Stomach (tissue), 8 donors: ENCODE measurements at regions not wholly inside any gene's neighbourhood (a gene's known extent, or its start where the extent isn't known, plus 50 kb on each side); places are given as distances from the start of the nearest gene placed in this dataset.
A peak's percentile ranks its signal among the peaks of the same experiment; 100 is the strongest.

Experiments
- DNase-seq, 2 donors: peaks; one replicate each; pipeline versions ENCODE4 v3.0.0 to v3.0.0-alpha.2; 2013 to 2019
- H3K27ac ChIP-seq, 5 donors: fragments of 200-600 bp in 4 of 5; sonication (generic) in 4 of 5; one replicate each; pipeline ENCODE4 v1.5.1; 2013 to 2019; ENCODE audit warnings: mild to moderate bottlenecking in 1 of 5, moderate library complexity in 1 of 5
- H3K27me3 ChIP-seq, 3 donors: fragments of 200-600 bp; sonication (generic); one replicate each; pipeline ENCODE4 v1.5.1; 2017 to 2019; ENCODE audit warnings: mixed run types in 1 of 3
- H3K36me3 ChIP-seq, 4 donors: fragments of 200-600 bp; sonication (generic); 1 replicate in 3 of 4; 2 replicates in 1 of 4; pipeline ENCODE4 v1.5.1; 2016 to 2019
- H3K4me1 ChIP-seq, 4 donors: fragments of 200-600 bp; sonication (generic); one replicate each; pipeline ENCODE4 v1.5.1; 2016 to 2019
- H3K4me3 ChIP-seq, 4 donors: fragments of 200-600 bp; sonication (generic) in 3 of 4; one replicate each; pipeline ENCODE4 v1.5.1; 2016 to 2019; ENCODE audit warnings: mild to moderate bottlenecking in 1 of 4
- H3K9me3 ChIP-seq, 4 donors: fragments of 200-600 bp; sonication (generic); one replicate each; pipeline ENCODE4 v1.5.1; 2016 to 2019
- CTCF ChIP-seq, 7 experiments: fragments of 450-650 bp in 4 of 7; fragments of 200-600 bp in 3 of 7; sonication (generic) in 3 of 7; IDR thresholded peaks; one replicate each; pipeline ENCODE4 v1.5.1; 2016 to 2019; ENCODE audit warnings: antibody characterized with exemption in 7 of 7, control low read depth in 2 of 7, mild to moderate bottlenecking in 1 of 7
- EP300 ChIP-seq: sonication (generic); formaldehyde crosslinking; IDR thresholded peaks from one replicate; pipeline ENCODE4 v1.6.1; 2017; ENCODE audit warnings: antibody characterized with exemption
- POLR2A ChIP-seq, 4 donors: fragments of 450-650 bp; IDR thresholded peaks; one replicate each; pipeline ENCODE4 v1.6.1; 2016; ENCODE audit warnings: antibody characterized with exemption in 4 of 4, control low read depth in 2 of 4, mild to moderate bottlenecking in 1 of 4, moderate library complexity in 1 of 4
- POLR2AphosphoS5 ChIP-seq, 3 donors: sonication (generic); formaldehyde crosslinking; IDR thresholded peaks; one replicate each; pipeline ENCODE4 v1.6.1; 2016; ENCODE audit warnings: antibody characterized with exemption in 3 of 3
- WGBS, 5 donors: extraction: QIAGEN DNeasy Blood & Tissue Kit in 3 of 5; methylation state at CpG; one replicate each; pipeline versions ENCODE4 v1.1.5 to v1.1.7; 2013 to 2018; 5-methylcytosine and 5-hydroxymethylcytosine counted together
- intact Hi-C: fragments of 100-400 bp; cut with DNase I; formaldehyde crosslinking; loops from one replicate; pipeline ENCODE4 v1.15.1; 2023; ENCODE audit warnings: low total_unique reads
- donor health status: healthy with polysubstance abuse.
- donor health status: Bipolar disorder and iron deficiency.
- donor health status: healthy.

GRCh38 chr9:115379719-115380118 lies 261.8 kb upstream of the TNC start:
- 82 to 98% (median 88%) methylated on average over 3 of the region's 3 CpGs for whole genome bisulfite sequencing, 5 donors
- intact Hi-C loops: no loop called here
- DNase-seq: no peak
- no peak for TF ChIP-seq EP300
- no peak for TF ChIP-seq CTCF (IDR thresholded peaks at IDR 0.05)
- no peak for TF ChIP-seq POLR2AphosphoS5 (IDR thresholded peaks at IDR 0.05)
- Histone ChIP-seq H3K36me3 (no peaks in the 10 kb centered on the region), H3K27ac (no peak overlapping the region), H3K27me3 (no peaks in the 10 kb centered on the region), H3K4me1 (no peaks in the 10 kb centered on the region), H3K4me3 (no peak overlapping the region), H3K9me3 (peaks cover 0 to 19% (median 16%) of the 10 kb centered on the region in 4 donors)

DNA sequence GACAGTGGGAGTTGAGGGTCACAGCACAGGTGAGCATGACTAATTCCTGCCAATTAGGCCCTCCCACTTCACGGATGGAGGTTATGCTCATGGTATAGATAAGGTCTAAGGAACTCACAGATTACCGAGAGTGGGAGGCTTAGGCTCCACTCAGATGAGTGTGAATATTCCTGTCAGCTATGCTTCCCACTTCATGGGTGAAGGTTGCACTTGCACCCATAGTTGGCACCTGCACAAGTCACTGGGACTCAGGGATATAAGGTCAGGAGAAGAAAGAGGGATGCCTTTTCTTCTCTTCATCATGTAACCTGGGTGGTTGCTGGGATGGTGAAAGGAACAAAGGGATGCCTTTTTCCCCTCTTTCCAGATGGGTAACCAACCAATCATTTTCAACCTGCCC lies 264.9 kb upstream of the TNC start:
- intact Hi-C loops: no loop called here
- WGBS, 5 donors: 78 to 93% (median 89%) methylated on average over 2 of the region's 2 CpGs

DNA sequence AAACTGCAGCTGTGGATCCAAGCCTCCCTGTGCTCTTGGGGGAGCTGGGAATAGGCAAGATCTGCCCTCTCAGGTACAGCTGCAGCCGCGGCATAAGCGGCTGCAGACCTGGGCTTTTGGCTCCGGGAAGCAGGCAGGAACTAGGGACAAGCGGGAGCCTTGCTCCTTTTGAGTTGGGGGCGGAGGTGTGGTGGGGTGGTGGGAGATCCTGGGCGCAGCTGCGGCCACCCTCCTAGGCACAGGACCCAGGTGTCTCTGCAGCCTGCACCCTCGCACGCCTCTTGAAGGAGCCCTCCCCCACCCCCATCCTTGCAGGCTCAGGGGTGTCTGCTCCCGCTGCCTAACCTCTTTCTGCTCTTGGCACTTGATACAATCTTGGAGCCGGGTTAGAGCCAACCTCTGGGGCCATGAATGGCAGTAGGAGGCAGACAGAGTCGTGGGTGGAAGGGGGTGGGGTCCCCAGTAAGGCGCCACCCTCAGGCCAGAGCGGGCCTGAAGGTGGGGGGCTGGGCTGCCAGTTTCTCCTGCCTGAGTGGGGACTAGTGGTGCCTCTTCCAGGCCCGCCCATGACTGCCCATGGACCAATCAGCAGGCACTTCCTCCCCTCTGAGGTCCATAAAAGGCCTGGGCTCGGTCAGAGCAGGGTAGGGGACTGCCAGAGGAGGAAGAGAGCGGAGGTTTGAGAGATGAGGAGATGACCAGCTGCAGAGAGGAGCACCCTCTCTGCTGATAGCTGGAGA lies 267.6 kb upstream of the TNC start:
- Histone ChIP-seq H3K4me1 (peaks cover 0 to 12% (median 0%) of the 10 kb centered on the region in 4 donors), H3K4me3 (no peak overlapping the region), H3K27me3 (no peaks in the 10 kb centered on the region), H3K27ac (no peak overlapping the region), H3K9me3 (peaks cover 0 to 20% (median 17%) of the 10 kb centered on the region in 4 donors), H3K36me3 (no peaks in the 10 kb centered on the region)
- intact Hi-C loops: no loop called here
- 83 to 92% (median 86%) methylated on average over 14 to 18 of the region's 18 CpGs for WGBS, 5 donors
- DNase-seq: no peak
- TF ChIP-seq POLR2AphosphoS5 (IDR thresholded peaks at IDR 0.05): no peak
- no peak for TF ChIP-seq CTCF (IDR thresholded peaks at IDR 0.05)
- no peak for TF ChIP-seq EP300
- no peak for TF ChIP-seq POLR2A (IDR thresholded peaks at IDR 0.05)

More for the DNA sequence above, 264.9 kb upstream of the TNC start:
- Histone ChIP-seq H3K27ac (no peak overlapping the region), H3K27me3 (no peaks in the 10 kb centered on the region), H3K4me1 (peaks cover 0 to 11% (median 0%) of the 10 kb centered on the region in 4 donors), H3K9me3 (peaks cover 0 to 20% (median 17%) of the 10 kb centered on the region in 4 donors), H3K36me3 (no peaks in the 10 kb centered on the region), H3K4me3 (no peak overlapping the region)
- no peak for DNase-seq
- no peak for TF ChIP-seq POLR2AphosphoS5 (IDR thresholded peaks at IDR 0.05)
- no peak for TF ChIP-seq EP300
- no peak for TF ChIP-seq CTCF (IDR thresholded peaks at IDR 0.05)
- no peak for TF ChIP-seq POLR2A (IDR thresholded peaks at IDR 0.05)

- WGBS, 5 donors: 21 to 42% (median 24%) methylated on average over 2 of the region's 2 CpGs
- H3K27ac ChIP-seq: peak overlapping the region in 3 of 5 donors; percentile 18 to 24 (median 19)
Observed at GRCh38 chr9:115386963-115387770, 269.2 kb upstream of the TNC start.

More at GRCh38 chr9:115386963-115387770, 269.2 kb upstream of the TNC start:
- H3K4me3 ChIP-seq: no peak overlapping the region
- H3K4me1 ChIP-seq: peaks cover 0 to 12% (median 0%) of the 10 kb centered on the region in 4 donors
- H3K9me3 ChIP-seq: peaks cover 0 to 19% (median 13%) of the 10 kb centered on the region in 4 donors
- intact Hi-C loops: no loop called here
- no peaks in the 10 kb centered on the region for H3K27me3 ChIP-seq
- no peak for DNase-seq
- TF ChIP-seq POLR2A (IDR thresholded peaks at IDR 0.05) (no peak), POLR2AphosphoS5 (IDR thresholded peaks at IDR 0.05) (no peak), CTCF (IDR thresholded peaks at IDR 0.05) (no peak), EP300 (no peak)
- no peaks in the 10 kb centered on the region for H3K36me3 ChIP-seq
